GM10266 (cell line): ENCODE measurements at regions not wholly inside any gene's neighbourhood (a gene's known extent, or its start where the extent isn't known, plus 50 kb on each side); places are given as distances from the start of the nearest gene placed in this dataset.

ENCODE experiments used
- DNase-seq: peaks from one replicate; pipeline ENCODE4 v3.0.0; 2012; ENCODE audit errors: extremely low spot score
- CTCF ChIP-seq: IDR thresholded peaks from 2 replicates; pipeline ENCODE4 v1.5.1; 2012; ENCODE audit warnings: mild to moderate bottlenecking, low read depth; ENCODE audit not compliant: control insufficient read depth, insufficient read depth; ENCODE audit errors: missing control alignments

- no peak for TF ChIP-seq CTCF
- no peak for DNase-seq
Observed at GRCh38 chr9:105023788-105024187, 95.8 kb upstream of the ABCA1 start.

GRCh38 chr9:105024529-105024928 lies 96.6 kb upstream of the ABCA1 start:
- TF ChIP-seq CTCF = no peak
- no peak for DNase-seq

GRCh38 chr9:105026451-105026850 lies 98.5 kb upstream of the ABCA1 start:
- DNase-seq = no peak
- TF ChIP-seq CTCF = no peak

- DNase-seq = no peak
- no peak for TF ChIP-seq CTCF
Observed at GRCh38 chr9:105027084-105027483, 99.1 kb upstream of the ABCA1 start.

- no peak for TF ChIP-seq CTCF
- DNase-seq = no peak
Observed at GRCh38 chr9:105030285-105030684, 102.3 kb upstream of the ABCA1 start.

GRCh38 chr9:105037139-105037538 lies 109.2 kb upstream of the ABCA1 start:
- no peak for DNase-seq
- TF ChIP-seq CTCF = no peak

- no peak for TF ChIP-seq CTCF
- no peak for DNase-seq
Observed at GRCh38 chr9:105038051-105038450, 110.1 kb upstream of the ABCA1 start.
